MCF 10A (cell line): ENCODE measurements at regions not wholly inside any gene's neighbourhood (a gene's known extent, or its start where the extent isn't known, plus 50 kb on each side); places are given as distances from the start of the nearest gene placed in this dataset.

Experiments used
- BruUV-seq: library from RNA; stranded (reverse); fragments of 400-500 nt; replicated peaks from 2 replicates; lab custom pipeline; 2021; lab: Mats Ljungman, UMichigan
- CTCF ChIA-PET: fragments of 300-600 bp; sonication (Branson Sonifier 250); formaldehyde crosslinking; extraction: SDS; loops from one replicate; lab custom pipeline; 2021; ENCODE audit warnings: antibody characterized with exemption, inconsistent platforms; lab: Yijun Ruan, JAX
- POLR2A ChIA-PET: fragments of 300-600, 350-650 bp; sonication (Branson Sonifier 250); formaldehyde crosslinking; extraction: SDS; loops from one replicate; lab custom pipeline; 2020; ENCODE audit warnings: antibody characterized with exemption, inconsistent platforms; lab: Yijun Ruan, JAX
- DNase-seq: peaks from one replicate; pipeline ENCODE4 v3.0.0-alpha.2; 2018; ENCODE audit not compliant: unreplicated experiment
- H3K27ac Mint-ChIP-seq: one replicate; pipeline ENCODE4 v1.8.0; 2022; ENCODE audit warnings: mild to moderate bottlenecking, low read depth, mixed read lengths; ENCODE audit not compliant: unreplicated experiment
- H3K27me3 Mint-ChIP-seq: one replicate; pipeline ENCODE4 v1.8.0; 2022; ENCODE audit warnings: mixed read lengths; ENCODE audit not compliant: insufficient read depth, unreplicated experiment
- H3K36me3 Mint-ChIP-seq: one replicate; pipeline ENCODE4 v1.8.0; 2022; ENCODE audit warnings: mild to moderate bottlenecking, moderate library complexity, mixed read lengths; ENCODE audit not compliant: insufficient read depth, unreplicated experiment
- H3K4me1 Mint-ChIP-seq: one replicate; pipeline ENCODE4 v1.8.0; 2022; ENCODE audit warnings: mixed read lengths; ENCODE audit not compliant: insufficient read depth, unreplicated experiment
- H3K4me3 Mint-ChIP-seq: one replicate; pipeline ENCODE4 v1.8.0; 2022; ENCODE audit warnings: mild to moderate bottlenecking, moderate library complexity, mixed read lengths; ENCODE audit not compliant: unreplicated experiment
- H3K9me3 Mint-ChIP-seq: one replicate; pipeline ENCODE4 v1.8.0; 2022; ENCODE audit warnings: mixed read lengths; ENCODE audit not compliant: unreplicated experiment
- intact Hi-C: fragments of 100-400 bp; cut with micrococcal nuclease; formaldehyde crosslinking; loops from 2 replicates; pipeline ENCODE4 v1.14.1; 2022
- TF ChIP-seq, protein P1 (sequence below): fragments of 200-600 bp; IDR thresholded peaks from one replicate; pipeline ENCODE4 v1.8.0; 2022; ENCODE audit warnings: antibody characterized with exemption, mild to moderate bottlenecking; ENCODE audit not compliant: unreplicated experiment

DNA sequence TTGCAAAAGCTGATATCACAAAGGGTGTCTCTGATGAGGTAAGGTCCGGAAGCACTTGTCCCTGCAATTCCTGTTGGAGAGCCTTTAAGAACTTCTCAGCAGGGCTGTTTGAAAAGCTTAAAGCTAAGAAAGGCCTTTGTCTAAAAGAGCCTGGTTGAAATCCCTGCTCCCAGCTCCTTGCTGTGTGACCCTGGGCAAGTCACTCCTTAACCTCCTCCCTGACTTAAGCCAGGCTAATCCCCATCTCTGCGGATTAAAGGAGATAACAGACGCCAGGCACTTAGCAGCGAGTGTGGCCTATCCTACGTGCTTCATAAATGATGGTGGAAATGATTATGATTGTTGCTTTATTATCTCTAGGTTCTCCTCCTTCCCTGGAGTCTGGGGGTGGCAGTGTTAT is 368.0 kb upstream of the RBFOX1 start:
- DNase-seq = no peak
- TF ChIP-seq, protein P1, sequence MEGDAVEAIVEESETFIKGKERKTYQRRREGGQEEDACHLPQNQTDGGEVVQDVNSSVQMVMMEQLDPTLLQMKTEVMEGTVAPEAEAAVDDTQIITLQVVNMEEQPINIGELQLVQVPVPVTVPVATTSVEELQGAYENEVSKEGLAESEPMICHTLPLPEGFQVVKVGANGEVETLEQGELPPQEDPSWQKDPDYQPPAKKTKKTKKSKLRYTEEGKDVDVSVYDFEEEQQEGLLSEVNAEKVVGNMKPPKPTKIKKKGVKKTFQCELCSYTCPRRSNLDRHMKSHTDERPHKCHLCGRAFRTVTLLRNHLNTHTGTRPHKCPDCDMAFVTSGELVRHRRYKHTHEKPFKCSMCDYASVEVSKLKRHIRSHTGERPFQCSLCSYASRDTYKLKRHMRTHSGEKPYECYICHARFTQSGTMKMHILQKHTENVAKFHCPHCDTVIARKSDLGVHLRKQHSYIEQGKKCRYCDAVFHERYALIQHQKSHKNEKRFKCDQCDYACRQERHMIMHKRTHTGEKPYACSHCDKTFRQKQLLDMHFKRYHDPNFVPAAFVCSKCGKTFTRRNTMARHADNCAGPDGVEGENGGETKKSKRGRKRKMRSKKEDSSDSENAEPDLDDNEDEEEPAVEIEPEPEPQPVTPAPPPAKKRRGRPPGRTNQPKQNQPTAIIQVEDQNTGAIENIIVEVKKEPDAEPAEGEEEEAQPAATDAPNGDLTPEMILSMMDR = no peak
- H3K27me3 Mint-ChIP-seq = no peaks in the 10 kb centered on the region
- no peak overlapping the region for H3K4me3 Mint-ChIP-seq
- no peaks in the 10 kb centered on the region for H3K36me3 Mint-ChIP-seq
- POLR2A ChIA-PET = no interaction called here
- BruUV-seq = no TSS peak
- H3K9me3 Mint-ChIP-seq = peaks cover 19% of the 10 kb centered on the region
- no peaks in the 10 kb centered on the region for H3K4me1 Mint-ChIP-seq
- CTCF ChIA-PET = no interaction called here
- intact Hi-C loops = no loop called here
- H3K27ac Mint-ChIP-seq = no peak overlapping the region

DNA sequence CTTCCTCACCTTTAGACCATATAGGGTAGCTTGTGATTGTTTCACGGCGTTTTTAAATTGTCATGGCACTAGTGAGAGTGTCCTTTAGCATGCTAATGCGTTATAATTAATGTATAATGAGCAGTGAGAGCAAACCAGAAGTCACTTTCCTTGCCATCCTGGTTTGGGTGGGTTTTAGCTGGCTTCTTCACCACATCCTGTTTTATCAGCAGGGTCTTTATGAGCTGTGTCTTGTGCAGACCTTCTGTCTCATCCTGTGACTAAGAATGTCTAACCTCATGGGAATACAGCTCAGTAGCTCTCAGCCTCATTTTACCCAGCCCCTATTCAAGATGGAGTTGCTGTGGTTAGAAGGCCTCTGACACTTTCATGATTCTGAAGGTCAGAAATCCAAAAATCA is 370.9 kb upstream of the RBFOX1 start:
- BruUV-seq = no TSS peak
- Mint-ChIP-seq H3K9me3 (peaks cover 23% of the 10 kb centered on the region), H3K36me3 (no peaks in the 10 kb centered on the region), H3K27me3 (no peaks in the 10 kb centered on the region), H3K4me3 (no peak overlapping the region), H3K27ac (no peak overlapping the region), H3K4me1 (no peaks in the 10 kb centered on the region)
- intact Hi-C loops = no loop called here
- no peak for DNase-seq
- ChIA-PET CTCF (no interaction called here), POLR2A (no interaction called here)
- TF ChIP-seq, protein P1 = no peak

DNA sequence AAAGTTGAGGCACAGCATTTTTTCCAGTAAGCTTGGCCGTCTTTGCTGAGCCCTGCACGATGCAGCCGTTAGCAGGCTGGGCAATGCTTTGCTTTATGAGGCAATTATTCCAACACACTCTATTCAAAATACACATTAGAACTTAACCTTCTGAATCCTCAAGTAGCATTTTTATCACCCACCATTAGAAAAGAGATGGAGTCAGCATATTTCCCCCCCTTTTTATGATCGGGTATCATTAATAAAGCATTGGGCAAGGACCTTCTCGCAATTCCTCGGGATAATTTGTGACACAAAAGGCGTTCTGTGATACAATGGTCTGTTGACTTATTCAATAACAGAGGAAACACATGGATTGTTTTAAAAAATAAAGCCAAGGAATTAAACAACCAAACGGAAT is 374.5 kb upstream of the RBFOX1 start:
- H3K27me3 Mint-ChIP-seq = no peaks in the 10 kb centered on the region
- TF ChIP-seq, protein P1 = no peak
- intact Hi-C loops = no loop called here
- DNase-seq = no peak
- no TSS peak for BruUV-seq
- peaks cover 24% of the 10 kb centered on the region for H3K9me3 Mint-ChIP-seq
- no peaks in the 10 kb centered on the region for H3K4me1 Mint-ChIP-seq
- ChIA-PET CTCF (no interaction called here), POLR2A (no interaction called here)
- H3K36me3 Mint-ChIP-seq = no peaks in the 10 kb centered on the region
- H3K27ac Mint-ChIP-seq = no peak overlapping the region
- no peak overlapping the region for H3K4me3 Mint-ChIP-seq

DNA sequence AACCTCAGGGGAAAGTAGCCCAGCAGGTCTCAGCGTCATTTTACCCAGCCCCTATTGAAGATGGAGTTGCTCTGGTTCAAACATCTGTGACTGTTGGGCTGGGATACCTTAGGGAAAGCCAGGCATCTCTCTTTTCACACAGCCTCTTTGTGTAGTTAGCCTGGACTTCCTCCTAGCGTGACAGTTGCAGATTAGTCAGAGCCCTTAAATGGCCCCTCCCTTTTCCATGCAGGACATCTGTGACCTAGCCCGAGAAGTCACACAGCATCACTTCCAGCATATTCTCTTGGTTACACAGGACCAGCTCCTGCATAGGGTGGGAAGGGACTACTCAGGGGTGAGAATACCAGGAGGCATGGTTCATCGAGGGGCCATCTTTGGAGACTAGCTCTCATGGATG is 375.0 kb upstream of the RBFOX1 start:
- TF ChIP-seq, protein P1 = no peak

More for the DNA sequence above, 375.0 kb upstream of the RBFOX1 start:
- no TSS peak for BruUV-seq
- Mint-ChIP-seq H3K36me3 (no peaks in the 10 kb centered on the region), H3K27me3 (no peaks in the 10 kb centered on the region), H3K4me1 (no peaks in the 10 kb centered on the region), H3K4me3 (no peak overlapping the region), H3K9me3 (peaks cover 24% of the 10 kb centered on the region), H3K27ac (no peak overlapping the region)
- DNase-seq = no peak
- ChIA-PET CTCF (no interaction called here), POLR2A (no interaction called here)
- intact Hi-C loops = no loop called here
